Neutrophil (primary cell): ENCODE measurements at regions not wholly inside any gene's neighbourhood (a gene's known extent, or its start where the extent isn't known, plus 50 kb on each side); places are given as distances from the start of the nearest gene placed in this dataset.

Source experiments
- H3K27ac ChIP-seq: fragments of 200-600 bp; sonication (generic); 2 replicates; pipeline ENCODE4 v1.5.1; 2016; ENCODE audit warnings: mild to moderate bottlenecking, moderate library complexity
- H3K27me3 ChIP-seq: fragments of 200-600 bp; sonication (generic); 2 replicates; pipeline ENCODE4 v1.6.0; 2016; ENCODE audit warnings: mild to moderate bottlenecking
- H3K36me3 ChIP-seq: fragments of 200-600 bp; sonication (generic); 2 replicates; pipeline ENCODE4 v1.5.1; 2017
- H3K4me1 ChIP-seq, 2 experiments: fragments of 200-600 bp in 1 of 2; sonication (generic) in 1 of 2; 1 replicate in 1 of 2; 2 replicates in 1 of 2; pipeline versions ENCODE4 v1.5.1 to v1.6.1; 2013 to 2016; ENCODE audit warnings: low read depth in 1 of 2, low read length in 1 of 2, mild to moderate bottlenecking in 1 of 2, moderate library complexity in 1 of 2; ENCODE audit not compliant: control insufficient read depth in 1 of 2, insufficient read depth in 1 of 2
- H3K4me3 ChIP-seq, 2 experiments: fragments of 200-600 bp in 1 of 2; sonication (generic) in 1 of 2; 1 replicate in 1 of 2; 2 replicates in 1 of 2; pipeline ENCODE4 v1.5.1; 2013 to 2016; ENCODE audit warnings: low read depth in 1 of 2, low read length in 1 of 2, mild to moderate bottlenecking in 1 of 2, moderate library complexity in 1 of 2
- H3K9me3 ChIP-seq: fragments of 200-600 bp; sonication (generic); 2 replicates; pipeline ENCODE4 v1.5.1; 2016
- TF ChIP-seq, protein P1 (sequence below): fragments of 200-600 bp; sonication (generic); IDR thresholded peaks from 2 replicates; pipeline ENCODE4 v1.5.1; 2016; ENCODE audit warnings: antibody characterized with exemption

DNA sequence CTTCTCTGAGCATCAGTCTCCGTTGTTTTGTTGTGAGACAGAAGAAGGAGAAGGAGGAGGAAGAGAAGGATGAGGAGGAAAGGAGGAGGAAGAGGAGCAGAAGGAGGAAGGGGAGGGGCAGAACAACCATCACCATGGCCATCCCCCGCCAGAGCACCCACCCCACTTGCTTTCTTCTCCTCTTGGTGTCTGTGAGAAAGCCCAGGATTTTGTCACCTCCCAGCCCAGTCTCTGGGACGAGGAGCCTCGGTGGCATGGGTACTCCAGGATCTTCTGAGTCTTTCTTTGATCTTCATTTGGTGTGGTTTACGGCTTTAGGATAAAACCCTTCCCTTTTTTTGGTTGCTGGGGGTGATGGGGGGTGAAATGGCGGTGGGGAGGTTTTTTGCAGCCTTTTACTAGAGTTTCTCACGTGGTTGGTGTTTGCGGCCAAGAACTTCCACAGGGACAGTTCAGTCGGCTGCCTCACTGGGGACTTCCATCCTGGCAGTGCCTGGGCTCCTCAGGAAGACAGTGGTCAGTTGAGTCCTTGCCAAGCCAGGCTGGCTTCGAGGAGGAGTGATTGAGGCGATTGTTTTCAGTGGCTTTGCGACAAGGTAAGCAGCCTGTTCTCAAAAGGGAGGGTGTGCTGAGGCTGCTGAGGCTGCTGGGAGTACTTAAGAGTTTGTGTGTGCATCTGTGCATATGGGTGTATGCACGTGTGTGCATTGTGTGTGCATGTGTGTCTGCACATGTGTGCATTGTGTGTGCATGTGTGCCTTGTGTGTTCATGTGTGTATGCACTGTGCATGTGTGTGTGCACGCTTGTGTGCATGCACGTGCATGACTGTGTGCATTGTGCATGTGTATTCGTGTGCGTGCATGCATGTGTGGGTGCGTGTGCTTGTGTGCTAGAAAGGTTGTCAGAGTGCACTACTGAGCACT, 567.5 kb downstream of the TBC1D22A start:
- Histone ChIP-seq H3K27me3 (no peaks in the 10 kb centered on the region), H3K36me3 (no peaks in the 10 kb centered on the region), H3K27ac (no peak overlapping the region), H3K9me3 (no peaks in the 10 kb centered on the region), H3K4me1 (no peaks in the 10 kb centered on the region), H3K4me3 (no peak overlapping the region)
- TF ChIP-seq, protein P1, sequence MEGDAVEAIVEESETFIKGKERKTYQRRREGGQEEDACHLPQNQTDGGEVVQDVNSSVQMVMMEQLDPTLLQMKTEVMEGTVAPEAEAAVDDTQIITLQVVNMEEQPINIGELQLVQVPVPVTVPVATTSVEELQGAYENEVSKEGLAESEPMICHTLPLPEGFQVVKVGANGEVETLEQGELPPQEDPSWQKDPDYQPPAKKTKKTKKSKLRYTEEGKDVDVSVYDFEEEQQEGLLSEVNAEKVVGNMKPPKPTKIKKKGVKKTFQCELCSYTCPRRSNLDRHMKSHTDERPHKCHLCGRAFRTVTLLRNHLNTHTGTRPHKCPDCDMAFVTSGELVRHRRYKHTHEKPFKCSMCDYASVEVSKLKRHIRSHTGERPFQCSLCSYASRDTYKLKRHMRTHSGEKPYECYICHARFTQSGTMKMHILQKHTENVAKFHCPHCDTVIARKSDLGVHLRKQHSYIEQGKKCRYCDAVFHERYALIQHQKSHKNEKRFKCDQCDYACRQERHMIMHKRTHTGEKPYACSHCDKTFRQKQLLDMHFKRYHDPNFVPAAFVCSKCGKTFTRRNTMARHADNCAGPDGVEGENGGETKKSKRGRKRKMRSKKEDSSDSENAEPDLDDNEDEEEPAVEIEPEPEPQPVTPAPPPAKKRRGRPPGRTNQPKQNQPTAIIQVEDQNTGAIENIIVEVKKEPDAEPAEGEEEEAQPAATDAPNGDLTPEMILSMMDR = no peak

DNA sequence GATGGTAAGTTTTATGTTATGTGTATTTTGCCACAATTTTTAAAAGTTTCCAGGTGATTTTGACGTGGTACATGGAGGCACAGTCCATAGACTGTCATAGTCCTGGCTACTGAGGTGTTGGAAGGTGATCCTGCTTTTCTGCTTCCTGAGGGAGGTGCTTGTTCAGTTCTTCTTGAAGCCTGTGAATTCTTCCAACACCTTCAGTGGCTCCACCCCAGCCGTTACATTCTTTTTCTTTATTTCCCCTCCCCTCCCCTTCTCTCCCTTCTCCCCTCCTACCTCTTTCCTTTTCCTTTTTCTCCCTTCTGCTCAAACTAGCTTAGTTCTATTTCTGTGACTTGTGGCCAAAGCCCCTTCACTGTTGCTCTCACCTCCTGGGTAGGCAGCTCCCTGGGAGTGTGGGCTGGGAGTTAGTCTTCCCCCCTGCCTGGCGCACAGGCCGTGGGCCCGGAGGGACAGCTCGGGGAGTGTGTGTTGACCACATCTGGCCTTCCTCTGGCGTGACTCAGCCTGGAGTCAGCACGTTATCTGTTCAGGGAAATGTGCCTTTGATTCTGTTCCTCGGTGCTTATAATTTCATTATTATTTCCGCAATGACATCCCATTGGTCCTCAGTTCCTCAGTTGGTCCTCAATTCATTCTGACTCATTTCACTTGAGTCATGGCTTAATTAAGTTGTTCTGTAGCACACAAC, 566.2 kb downstream of the TBC1D22A start:
- H3K27me3 ChIP-seq = no peaks in the 10 kb centered on the region
- H3K4me1 ChIP-seq = no peaks in the 10 kb centered on the region
- H3K36me3 ChIP-seq = no peaks in the 10 kb centered on the region
- H3K4me3 ChIP-seq = no peak overlapping the region
- no peak overlapping the region for H3K27ac ChIP-seq
- H3K9me3 ChIP-seq = no peaks in the 10 kb centered on the region
- TF ChIP-seq, protein P1 = no peak

DNA sequence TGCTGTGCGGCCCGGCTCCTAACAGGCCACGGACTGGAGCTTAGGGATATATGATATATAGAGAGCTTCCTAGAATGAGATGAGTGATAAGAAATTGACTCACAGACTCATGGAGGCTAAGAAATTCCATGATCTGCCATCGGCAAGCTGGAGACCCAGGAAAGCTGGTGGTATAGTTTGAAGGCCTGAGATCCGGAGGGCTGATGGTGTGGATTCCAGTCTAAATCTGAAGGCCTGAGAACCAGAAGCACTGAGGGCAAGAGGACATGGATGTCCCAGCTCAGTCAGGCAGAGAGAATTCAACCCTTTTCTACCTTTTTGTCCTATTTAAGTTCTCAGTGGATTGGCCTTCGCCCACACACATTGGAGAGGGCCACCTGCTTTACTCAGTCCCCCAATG, 564.8 kb downstream of the TBC1D22A start:
- H3K4me1 ChIP-seq = no peaks in the 10 kb centered on the region
- H3K4me3 ChIP-seq = no peak overlapping the region
- H3K9me3 ChIP-seq = no peaks in the 10 kb centered on the region
- no peaks in the 10 kb centered on the region for H3K27me3 ChIP-seq
- no peaks in the 10 kb centered on the region for H3K36me3 ChIP-seq
- H3K27ac ChIP-seq = no peak overlapping the region
- TF ChIP-seq, protein P1 = no peak

DNA sequence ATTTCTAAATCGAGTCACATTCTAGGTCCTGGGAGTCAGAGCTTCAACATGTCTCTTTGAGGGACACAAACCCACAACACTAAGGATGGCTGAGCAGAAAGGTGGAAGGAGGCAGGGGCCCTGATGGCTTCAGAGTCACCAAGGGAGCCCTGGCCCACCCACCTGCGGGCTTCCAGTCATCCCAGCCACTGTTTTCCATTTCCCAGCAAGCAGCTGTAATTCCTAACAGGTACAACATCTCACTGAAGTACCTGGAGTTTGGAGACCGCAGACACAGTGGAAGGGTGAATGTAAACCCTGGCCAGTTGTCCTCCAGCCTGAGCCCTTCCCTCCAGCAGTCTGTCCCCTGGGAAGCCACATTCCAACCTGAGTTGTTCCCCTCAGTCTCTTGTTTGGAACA, 562.8 kb downstream of the TBC1D22A start:
- Histone ChIP-seq H3K4me1 (no peaks in the 10 kb centered on the region), H3K9me3 (no peaks in the 10 kb centered on the region), H3K36me3 (no peaks in the 10 kb centered on the region), H3K27me3 (no peaks in the 10 kb centered on the region), H3K27ac (no peak overlapping the region), H3K4me3 (no peak overlapping the region)
- TF ChIP-seq, protein P1 = no peak

DNA sequence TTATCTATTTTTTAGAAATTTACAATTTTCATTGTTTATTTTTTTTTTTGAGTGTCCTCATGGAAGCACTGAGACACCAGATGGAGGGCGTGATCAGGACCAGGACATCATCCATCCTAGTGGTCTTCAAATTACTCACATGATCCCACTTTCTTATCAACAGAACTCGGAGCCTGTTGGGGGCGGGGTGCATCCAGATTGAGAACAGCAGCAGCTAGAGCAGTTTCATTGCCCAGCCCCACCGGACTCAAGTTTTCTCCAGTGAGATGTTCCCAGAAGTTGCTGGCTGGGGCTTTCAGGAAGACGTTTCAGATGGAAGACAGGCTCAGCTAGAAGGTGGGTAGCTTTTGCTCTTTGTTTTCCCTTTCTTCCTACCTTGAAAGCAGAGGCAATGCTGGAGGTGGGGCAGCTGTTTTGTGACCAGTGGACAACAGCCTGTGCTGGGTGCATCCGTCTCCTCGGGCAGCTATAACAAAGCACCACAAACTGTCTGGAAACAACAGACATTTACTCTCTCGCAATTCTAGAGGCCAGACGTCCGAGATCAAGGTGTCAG, 562.1 kb downstream of the TBC1D22A start:
- no peaks in the 10 kb centered on the region for H3K4me1 ChIP-seq
- H3K36me3 ChIP-seq = no peaks in the 10 kb centered on the region
- H3K27me3 ChIP-seq = no peaks in the 10 kb centered on the region
- H3K9me3 ChIP-seq = no peaks in the 10 kb centered on the region
- H3K27ac ChIP-seq = no peak overlapping the region
- H3K4me3 ChIP-seq = no peak overlapping the region
- TF ChIP-seq, protein P1 = no peak
